ENCODE measurements at regions not wholly inside any gene's neighbourhood (a gene's known extent, or its start where the extent isn't known, plus 50 kb on each side); places are given as distances from the start of the nearest gene placed in this dataset.
"Not testable (repeated sequence)": the region's sequence is repeated elsewhere in the genome, so short reads cannot be mapped to it uniquely, and the experiment has no call there.

- no peaks in the 10 kb centered on the region for H3K36me3 Mint-ChIP-seq (ENCODE audit: low read depth)
- no peaks in the 10 kb centered on the region for H3K4me1 Mint-ChIP-seq (ENCODE audit: low read depth)
- H3K27ac Mint-ChIP-seq = no peak overlapping the region
- H3K9me3 Mint-ChIP-seq = no peaks in the 10 kb centered on the region
- H3K4me3 Mint-ChIP-seq = no peak overlapping the region
- DNase-seq (ENCODE audit: low spot score) = no peak
- H3K27me3 Mint-ChIP-seq (ENCODE audit: low read depth) = no peaks in the 10 kb centered on the region
Observed at GRCh38 chr1:14140831-14141401, 440.9 kb downstream of the PRDM2 start.

GRCh38 chr1:14141656-14142055 is 441.7 kb downstream of the PRDM2 start:
- no peak overlapping the region for H3K4me3 Mint-ChIP-seq
- no peaks in the 10 kb centered on the region for H3K9me3 Mint-ChIP-seq
- no peak for DNase-seq (ENCODE audit: low spot score)
- H3K4me1 Mint-ChIP-seq (ENCODE audit: low read depth) = no peaks in the 10 kb centered on the region
- H3K27me3 Mint-ChIP-seq (ENCODE audit: low read depth) = no peaks in the 10 kb centered on the region
- H3K27ac Mint-ChIP-seq = no peak overlapping the region
- no peaks in the 10 kb centered on the region for H3K36me3 Mint-ChIP-seq (ENCODE audit: low read depth)

GRCh38 chr1:14142397-14143100 is 442.6 kb downstream of the PRDM2 start:
- H3K9me3 Mint-ChIP-seq = no peaks in the 10 kb centered on the region

GRCh38 chr1:14143777-14144176 is 443.8 kb downstream of the PRDM2 start:
- Mint-ChIP-seq H3K27me3 (ENCODE audit: low read depth) (no peaks in the 10 kb centered on the region), H3K4me3 (no peak overlapping the region), H3K36me3 (ENCODE audit: low read depth) (no peaks in the 10 kb centered on the region), H3K4me1 (ENCODE audit: low read depth) (no peaks in the 10 kb centered on the region), H3K9me3 (no peaks in the 10 kb centered on the region), H3K27ac (no peak overlapping the region)
- DNase-seq (ENCODE audit: low spot score) = no peak

More at GRCh38 chr1:14142397-14143100, 442.6 kb downstream of the PRDM2 start:
- no peaks in the 10 kb centered on the region for H3K36me3 Mint-ChIP-seq (ENCODE audit: low read depth)
- H3K4me3 Mint-ChIP-seq = no peak overlapping the region
- H3K27ac Mint-ChIP-seq = no peak overlapping the region
- no peaks in the 10 kb centered on the region for H3K4me1 Mint-ChIP-seq (ENCODE audit: low read depth)
- no peaks in the 10 kb centered on the region for H3K27me3 Mint-ChIP-seq (ENCODE audit: low read depth)
- no peak for DNase-seq (ENCODE audit: low spot score)

GRCh38 chr1:14148526-14148925 is 448.5 kb downstream of the PRDM2 start:
- no peak for DNase-seq (ENCODE audit: low spot score)
- Mint-ChIP-seq H3K36me3 (ENCODE audit: low read depth) (no peaks in the 10 kb centered on the region), H3K27ac (no peak overlapping the region), H3K4me3 (no peak overlapping the region), H3K9me3 (no peaks in the 10 kb centered on the region), H3K27me3 (ENCODE audit: low read depth) (no peaks in the 10 kb centered on the region), H3K4me1 (ENCODE audit: low read depth) (no peaks in the 10 kb centered on the region)

GRCh38 chr1:14149431-14149830 is 449.1 kb upstream of the KAZN start:
- Mint-ChIP-seq H3K4me1 (ENCODE audit: low read depth) (no peaks in the 10 kb centered on the region), H3K27me3 (ENCODE audit: low read depth) (no peaks in the 10 kb centered on the region), H3K9me3 (no peaks in the 10 kb centered on the region), H3K27ac (no peak overlapping the region), H3K36me3 (ENCODE audit: low read depth) (no peaks in the 10 kb centered on the region), H3K4me3 (no peak overlapping the region)
- DNase-seq (ENCODE audit: low spot score) = no peak

GRCh38 chr1:14156543-14156942 is 441.9 kb upstream of the KAZN start:
- Mint-ChIP-seq H3K36me3 (ENCODE audit: low read depth) (no peaks in the 10 kb centered on the region), H3K27ac (no peak overlapping the region), H3K27me3 (ENCODE audit: low read depth) (no peaks in the 10 kb centered on the region), H3K4me1 (ENCODE audit: low read depth) (no peaks in the 10 kb centered on the region), H3K9me3 (peaks cover 14% of the 10 kb centered on the region), H3K4me3 (no peak overlapping the region)
- DNase-seq (ENCODE audit: low spot score) = no peak

- Mint-ChIP-seq H3K4me3 (no peak overlapping the region), H3K9me3 (peaks cover 14% of the 10 kb centered on the region), H3K4me1 (ENCODE audit: low read depth) (no peaks in the 10 kb centered on the region), H3K27ac (no peak overlapping the region), H3K27me3 (ENCODE audit: low read depth) (no peaks in the 10 kb centered on the region), H3K36me3 (ENCODE audit: low read depth) (no peaks in the 10 kb centered on the region)
- no peak for DNase-seq (ENCODE audit: low spot score)
Observed at GRCh38 chr1:14160781-14161180, 437.7 kb upstream of the KAZN start.

- Mint-ChIP-seq H3K27me3 (ENCODE audit: low read depth) (no peaks in the 10 kb centered on the region), H3K4me3 (no peak overlapping the region)
- no peak for DNase-seq (ENCODE audit: low spot score)
Observed at GRCh38 chr1:14163246-14163645, 435.2 kb upstream of the KAZN start.

GRCh38 chr1:14165371-14165801 is 433.1 kb upstream of the KAZN start:
- DNase-seq (ENCODE audit: low spot score) = no peak
- no peak overlapping the region for H3K27ac Mint-ChIP-seq
- H3K9me3 Mint-ChIP-seq = no peaks in the 10 kb centered on the region
- H3K27me3 Mint-ChIP-seq (ENCODE audit: low read depth) = no peaks in the 10 kb centered on the region
- no peaks in the 10 kb centered on the region for H3K36me3 Mint-ChIP-seq (ENCODE audit: low read depth)
- H3K4me1 Mint-ChIP-seq (ENCODE audit: low read depth) = no peaks in the 10 kb centered on the region
- H3K4me3 Mint-ChIP-seq = no peak overlapping the region

More at GRCh38 chr1:14163246-14163645, 435.2 kb upstream of the KAZN start:
- Mint-ChIP-seq H3K36me3 (ENCODE audit: low read depth) (no peaks in the 10 kb centered on the region), H3K4me1 (ENCODE audit: low read depth) (no peaks in the 10 kb centered on the region), H3K9me3 (peaks cover under 1% of the 10 kb centered on the region), H3K27ac (no peak overlapping the region)

GRCh38 chr1:14167884-14168283 is 430.6 kb upstream of the KAZN start:
- no peaks in the 10 kb centered on the region for H3K9me3 Mint-ChIP-seq
- no peaks in the 10 kb centered on the region for H3K4me1 Mint-ChIP-seq (ENCODE audit: low read depth)
- no peak overlapping the region for H3K27ac Mint-ChIP-seq
- DNase-seq (ENCODE audit: low spot score) = no peak
- no peaks in the 10 kb centered on the region for H3K27me3 Mint-ChIP-seq (ENCODE audit: low read depth)
- no peak overlapping the region for H3K4me3 Mint-ChIP-seq
- H3K36me3 Mint-ChIP-seq (ENCODE audit: low read depth) = no peaks in the 10 kb centered on the region

GRCh38 chr1:14168326-14169063 is 430.0 kb upstream of the KAZN start:
- H3K27me3 Mint-ChIP-seq (ENCODE audit: low read depth) = no peaks in the 10 kb centered on the region
- H3K4me3 Mint-ChIP-seq = no peak overlapping the region
- no peaks in the 10 kb centered on the region for H3K9me3 Mint-ChIP-seq
- DNase-seq (ENCODE audit: low spot score) = no peak
- no peak overlapping the region for H3K27ac Mint-ChIP-seq
- no peaks in the 10 kb centered on the region for H3K36me3 Mint-ChIP-seq (ENCODE audit: low read depth)
- H3K4me1 Mint-ChIP-seq (ENCODE audit: low read depth) = no peaks in the 10 kb centered on the region

GRCh38 chr1:14173598-14173997 is 424.9 kb upstream of the KAZN start:
- no peak overlapping the region for H3K27ac Mint-ChIP-seq
- H3K36me3 Mint-ChIP-seq (ENCODE audit: low read depth) = no peaks in the 10 kb centered on the region
- H3K4me3 Mint-ChIP-seq = no peak overlapping the region
- no peaks in the 10 kb centered on the region for H3K9me3 Mint-ChIP-seq
- DNase-seq (ENCODE audit: low spot score) = no peak
- no peaks in the 10 kb centered on the region for H3K27me3 Mint-ChIP-seq (ENCODE audit: low read depth)
- H3K4me1 Mint-ChIP-seq (ENCODE audit: low read depth) = no peaks in the 10 kb centered on the region

GRCh38 chr1:14177866-14178265 is 420.6 kb upstream of the KAZN start:
- not testable (repeated sequence) for H3K27me3 Mint-ChIP-seq (ENCODE audit: low read depth); H3K4me1 Mint-ChIP-seq (ENCODE audit: low read depth); H3K27ac Mint-ChIP-seq; H3K9me3 Mint-ChIP-seq; H3K36me3 Mint-ChIP-seq (ENCODE audit: low read depth); H3K4me3 Mint-ChIP-seq; DNase-seq (ENCODE audit: low spot score)
